K562 (cell line): ENCODE measurements at regions not wholly inside any gene's neighbourhood (a gene's known extent, or its start where the extent isn't known, plus 50 kb on each side); places are given as distances from the start of the nearest gene placed in this dataset.

Experiments
- ATAC-seq: fragments of 200-7000 bp; cut with Tn5 transposase; 3 replicates; pipeline ENCODE4 v1.9.1; 2020; ENCODE audit warnings: moderate library complexity
- BruUV-seq: library from RNA; stranded (reverse); fragments of 400-500 nt; replicated peaks from 2 replicates; lab custom pipeline; 2021; lab: Mats Ljungman, UMichigan
- CTCF ChIA-PET: fragments of 300-600 bp; formaldehyde crosslinking; extraction: SDS; loops from one replicate; lab custom pipeline; 2021; ENCODE audit warnings: low intra/inter-chr PET ratio; lab: Yijun Ruan, JAX
- POLR2A ChIA-PET: fragments of 300-600, 350-650 bp; sonication (Branson Sonifier 250); formaldehyde crosslinking; extraction: SDS; loops from one replicate; lab custom pipeline; 2021; ENCODE audit warnings: antibody characterized with exemption, inconsistent platforms; lab: Yijun Ruan, JAX
- DNase-seq, 4 experiments: peaks; one replicate each; pipeline versions ENCODE4 v3.0.0 to v3.0.0-alpha.2; 2011 to 2018; ENCODE audit warnings: low spot score in 3 of 4, mixed read lengths in 3 of 4; ENCODE audit errors: extremely low read depth in 1 of 4
- FAIRE-seq: peaks from 2 replicates; lab custom pipeline; 2011; peaks lifted over from hg19 to GRCh38; lab: Jason Lieb, UNC
- H2AFZ ChIP-seq: 2 replicates; pipeline ENCODE4 v1.6.0; 2011; ENCODE audit warnings: low read depth, low read length, control low read depth, inconsistent platforms
- H3K27ac ChIP-seq: fragments of 200-600 bp; 3 replicates; pipeline ENCODE4 v1.8.0; 2011; ENCODE audit warnings: low read depth, mild to moderate bottlenecking, control low read depth, inconsistent platforms, low read length, moderate library complexity, mixed read lengths; ENCODE audit errors: extremely low read depth
- H3K27me3 ChIP-seq, 2 experiments: fragments of 300-600 bp in 1 of 2; 2 replicates in 1 of 2; 3 replicates in 1 of 2; pipeline versions ENCODE4 v1.6.0 to v1.8.0; 2011; ENCODE audit warnings: inconsistent platforms in 2 of 2, low read length in 2 of 2, mild to moderate bottlenecking in 1 of 2, mixed read lengths in 1 of 2, moderate library complexity in 1 of 2; ENCODE audit not compliant: control insufficient read depth in 2 of 2, insufficient read depth in 2 of 2
- H3K36me3 ChIP-seq: fragments of 300-600 bp; 3 replicates; pipeline ENCODE4 v1.8.0; 2011; ENCODE audit warnings: mild to moderate bottlenecking, low read length, inconsistent platforms; ENCODE audit not compliant: control insufficient read depth, insufficient read depth
- H3K4me1 ChIP-seq, 2 experiments: fragments of 200-600 bp in 1 of 2; replicated peaks in 1 of 2; 2 replicates in 1 of 2; 3 replicates in 1 of 2; pipeline versions ENCODE4 v1.5.1 to v1.8.0; 2011; ENCODE audit warnings: inconsistent platforms in 2 of 2, low read length in 2 of 2, mild to moderate bottlenecking in 1 of 2, mixed read lengths in 1 of 2, moderate library complexity in 1 of 2; ENCODE audit not compliant: control insufficient read depth in 2 of 2, insufficient read depth in 2 of 2
- H3K4me2 ChIP-seq: 2 replicates; pipeline ENCODE4 v1.6.1; 2011; ENCODE audit warnings: low read length, control low read depth, inconsistent platforms, mixed read lengths; ENCODE audit not compliant: insufficient read depth
- H3K4me3 ChIP-seq: fragments of 200-600 bp; sonication (generic), shearing (Covaris generic); 2 replicates; pipeline ENCODE4 v1.5.1; 2016; ENCODE audit warnings: control low read depth, inconsistent platforms
- H3K79me2 ChIP-seq: fragments of 200-600 bp; 3 replicates; pipeline ENCODE4 v1.8.0; 2011; ENCODE audit warnings: low read length, inconsistent platforms; ENCODE audit not compliant: control insufficient read depth, insufficient read depth
- H3K9ac ChIP-seq, 2 experiments: 2 replicates each; pipeline versions ENCODE4 v1.6.0 to v1.6.1; 2011; ENCODE audit warnings: low read depth in 2 of 2, low read length in 2 of 2, control low read depth in 1 of 2, inconsistent platforms in 1 of 2, mild to moderate bottlenecking in 1 of 2, mixed read lengths in 1 of 2; ENCODE audit not compliant: insufficient read depth in 1 of 2
- H3K9me1 ChIP-seq: one replicate; pipeline ENCODE4 v1.6.0; 2011; ENCODE audit warnings: inconsistent platforms, mild to moderate bottlenecking, low read length, moderate library complexity; ENCODE audit not compliant: control insufficient read depth, insufficient read depth
- H3K9me3 ChIP-seq: replicated peaks from 2 replicates; pipeline ENCODE4 v1.5.1; 2011; ENCODE audit warnings: low read depth, low read length, inconsistent platforms; ENCODE audit not compliant: control insufficient read depth, insufficient read depth
- H4K20me1 ChIP-seq: replicated peaks from 2 replicates; pipeline ENCODE4 v1.6.1; 2011; ENCODE audit warnings: low read length, inconsistent platforms, mixed read lengths; ENCODE audit not compliant: control insufficient read depth, insufficient read depth
- BDP1 ChIP-seq: IDR thresholded peaks from 3 replicates; pipeline ENCODE4 v1.6.1; 2011; ENCODE audit not compliant: insufficient read length, insufficient read depth
- CBX8 ChIP-seq: fragments of 200-600 bp; sonication (generic); IDR thresholded peaks from 2 replicates; pipeline ENCODE4 v1.6.1; 2012; ENCODE audit warnings: borderline replicate concordance, mixed run types, low read depth, mild to moderate bottlenecking, moderate library complexity, mixed read lengths, low read length, control low read depth, inconsistent platforms; ENCODE audit not compliant: poor library complexity, severe bottlenecking; ENCODE audit errors: extremely low read depth
- CHD1 ChIP-seq: fragments of 200-600 bp; sonication (generic); IDR thresholded peaks from one replicate; pipeline ENCODE4 v1.6.1; 2012; ENCODE audit warnings: mild to moderate bottlenecking, moderate library complexity, low read length, inconsistent platforms
- CTCF ChIP-seq, 3 experiments: IDR thresholded peaks in 2 of 3; conservative IDR thresholded peaks in 1 of 3; 2 replicates each; pipeline ENCODE4 v1.5.1; 2011 to 2012; ENCODE audit warnings: low read length in 3 of 3, mild to moderate bottlenecking in 3 of 3, control low read depth in 2 of 3, improper control_type of control experiment in 1 of 3, inconsistent platforms in 1 of 3, low read depth in 1 of 3, mixed read lengths in 1 of 3, moderate library complexity in 1 of 3; ENCODE audit not compliant: insufficient read depth in 2 of 3
- HOMEZ ChIP-seq: fragments of 250-450 bp; sonication (Bioruptor Pico); IDR thresholded peaks from 2 replicates; pipeline ENCODE4 v1.4.0; 2020; ENCODE audit warnings: mild to moderate bottlenecking, moderate library complexity
- IRF2 ChIP-seq: sonication (generic); formaldehyde crosslinking; IDR thresholded peaks from 2 replicates; pipeline ENCODE4 v1.8.1; 2022; ENCODE audit warnings: mild to moderate bottlenecking, missing genetic modification reagents
- KDM5B ChIP-seq: fragments of 200-600 bp; sonication (generic); IDR thresholded peaks from 2 replicates; pipeline ENCODE4 v1.6.1; 2012; ENCODE audit warnings: low read depth, mild to moderate bottlenecking, moderate library complexity, low read length, control low read depth, inconsistent platforms; ENCODE audit not compliant: insufficient replicate concordance
- POLR2A ChIP-seq: fragments of 450-650 bp; conservative IDR thresholded peaks from 2 replicates; pipeline ENCODE4 v1.6.1; 2016
- POLR2H ChIP-seq: IDR thresholded peaks from 2 replicates; pipeline ENCODE4 v1.6.1; 2016; ENCODE audit warnings: missing genetic modification characterization, low read depth, mild to moderate bottlenecking, control low read depth, missing compliant biosample characterization, moderate library complexity
- PREB ChIP-seq: sonication (generic); formaldehyde crosslinking; IDR thresholded peaks from 2 replicates; pipeline ENCODE4 v1.8.1; 2023; ENCODE audit warnings: mild to moderate bottlenecking, missing genetic modification reagents
- RERE ChIP-seq: sonication (generic); formaldehyde crosslinking; IDR thresholded peaks from 2 replicates; pipeline ENCODE4 v1.8.0; 2023; ENCODE audit warnings: missing genetic modification reagents, mild to moderate bottlenecking, borderline replicate concordance
- ZNF165 ChIP-seq: fragments of 250-450 bp; sonication (Bioruptor Pico); IDR thresholded peaks from 2 replicates; pipeline ENCODE4 v1.4.0; 2020; ENCODE audit warnings: borderline replicate concordance
- ZNF24 ChIP-seq: fragments of 450-650 bp; IDR thresholded peaks from 2 replicates; pipeline ENCODE4 v1.6.1; 2016
- ZNF431 ChIP-seq: sonication (generic); formaldehyde crosslinking; IDR thresholded peaks from 2 replicates; pipeline ENCODE4 v1.8.0; 2022; ENCODE audit warnings: mild to moderate bottlenecking, missing genetic modification reagents
- WGBS: fragments of 100-300 bp; shearing (Covaris generic); methylation state at CpG from one replicate; pipeline ENCODE4 v1.1.6; 2016; ENCODE audit warnings: low coverage, mixed read lengths; ENCODE audit not compliant: insufficient coverage; ENCODE audit errors: missing lambda C conversion rate; 5-methylcytosine and 5-hydroxymethylcytosine counted together
- in situ Hi-C: fragments of 300-500 bp; cut with MboI; formaldehyde crosslinking; loops from 4 replicates; pipeline ENCODE4 v1.15.0; 2018; ENCODE audit warnings: inconsistent platforms, mixed read lengths
- intact Hi-C: fragments of 100-400 bp; cut with micrococcal nuclease; formaldehyde crosslinking; loops from 2 replicates; pipeline ENCODE4 v1.14.2; 2022

GRCh38 chr13:65330287-65330686 is 1899.8 kb downstream of the PCDH9 start:
- FAIRE-seq, result no peak
- Histone ChIP-seq H3K9me3 (no peaks in the 10 kb centered on the region), H3K27ac (no peak overlapping the region), H3K4me1 (no peaks in the 10 kb centered on the region), H3K9ac (no peak overlapping the region), H3K36me3 (no peaks in the 10 kb centered on the region), H3K27me3 (no peaks in the 10 kb centered on the region), H3K9me1 (no peaks in the 10 kb centered on the region), H2AFZ (no peak overlapping the region), H4K20me1 (no peaks in the 10 kb centered on the region), H3K4me3 (no peak overlapping the region), H3K79me2 (no peaks in the 10 kb centered on the region), H3K4me2 (no peak overlapping the region)
- CTCF ChIA-PET, result no interaction called here
- no peak for ATAC-seq
- no peak for DNase-seq
- intact Hi-C loops (no loop called here), in situ Hi-C loops (no loop called here)
- no TSS peak for BruUV-seq
- 2% methylated on average over 11 of the region's 17 CpGs for WGBS
- POLR2A ChIA-PET, result no interaction called here
- TF ChIP-seq KDM5B, result no peak
- no peak for TF ChIP-seq CBX8
- TF ChIP-seq ZNF24, result no peak
- no peak for TF ChIP-seq CHD1
- TF ChIP-seq ZNF431, result no peak
- no peak for TF ChIP-seq ZNF165
- no peak for TF ChIP-seq PREB (CRISPR knock-in tag)
- no peak for TF ChIP-seq CTCF (IDR thresholded peaks at IDR 0.05 in 2 of 3, conservative IDR thresholded peaks at IDR 0.05 in 1 of 3; ENCODE audit: insufficient read depth in 2 of 3, low read depth in 1 of 3, low read length in 3 of 3)
- TF ChIP-seq IRF2 (CRISPR knock-in tag), result no peak
- TF ChIP-seq RERE (CRISPR knock-in tag), result no peak
- TF ChIP-seq POLR2H, result no peak
- no peak for TF ChIP-seq POLR2A
- TF ChIP-seq BDP1, result no peak
- TF ChIP-seq HOMEZ (CRISPR knock-in tag), result no peak
